Coronary artery (tissue), 2 donors: ENCODE measurements at regions not wholly inside any gene's neighbourhood (a gene's known extent, or its start where the extent isn't known, plus 50 kb on each side); places are given as distances from the start of the nearest gene placed in this dataset.

ENCODE experiments used
- DNase-seq: peaks from one replicate; pipeline ENCODE4 v3.0.0-alpha.2; 2017; ENCODE audit warnings: low spot score
- H3K27ac ChIP-seq, 2 donors: fragments of 200-600 bp; sonication (generic); one replicate each; pipeline ENCODE4 v1.5.1; 2016 to 2019
- H3K4me3 ChIP-seq: fragments of 200-600 bp; sonication (generic); 2 replicates; pipeline ENCODE4 v1.5.1; 2016; ENCODE audit warnings: mild to moderate bottlenecking, moderate library complexity
- CTCF ChIP-seq: fragments of 200-600 bp; sonication (generic); IDR thresholded peaks from one replicate; pipeline ENCODE4 v1.5.1; 2019; ENCODE audit warnings: antibody characterized with exemption

- TF ChIP-seq CTCF, result no peak
- Histone ChIP-seq H3K4me3 (no peak overlapping the region), H3K27ac (no peak overlapping the region)
- no peak for DNase-seq
Observed at GRCh38 chr1:188367661-188368060, 1538.9 kb downstream of the PLA2G4A start.

GRCh38 chr1:188371295-188371806 is 1542.6 kb downstream of the PLA2G4A start:
- no peak overlapping the region for H3K27ac ChIP-seq

GRCh38 chr1:188372821-188373220 is 1544.1 kb downstream of the PLA2G4A start:
- Histone ChIP-seq H3K4me3 (no peak overlapping the region), H3K27ac (no peak overlapping the region)
- DNase-seq, result no peak
- no peak for TF ChIP-seq CTCF

More at GRCh38 chr1:188371295-188371806, 1542.6 kb downstream of the PLA2G4A start:
- TF ChIP-seq CTCF, result no peak
- H3K4me3 ChIP-seq, result no peak overlapping the region
- no peak for DNase-seq

GRCh38 chr1:188382851-188383250 is 1554.1 kb downstream of the PLA2G4A start:
- no peak for TF ChIP-seq CTCF
- H3K27ac ChIP-seq, result no peak overlapping the region

GRCh38 chr1:188386161-188386560 is 1557.4 kb downstream of the PLA2G4A start:
- TF ChIP-seq CTCF, result no peak
- Histone ChIP-seq H3K27ac (no peak overlapping the region), H3K4me3 (no peak overlapping the region)
- DNase-seq, result no peak

More at GRCh38 chr1:188382851-188383250, 1554.1 kb downstream of the PLA2G4A start:
- H3K4me3 ChIP-seq, result no peak overlapping the region
- no peak for DNase-seq

GRCh38 chr1:188386666-188387065 is 1557.9 kb downstream of the PLA2G4A start:
- TF ChIP-seq CTCF, result no peak
- H3K27ac ChIP-seq, result no peak overlapping the region
- H3K4me3 ChIP-seq, result no peak overlapping the region
- no peak for DNase-seq

GRCh38 chr1:188394677-188395076 is 1565.9 kb downstream of the PLA2G4A start:
- DNase-seq, result no peak
- no peak for TF ChIP-seq CTCF
- no peak overlapping the region for H3K4me3 ChIP-seq
- no peak overlapping the region for H3K27ac ChIP-seq
